Stimulated activated CD4-positive, alpha-beta T cell treated with anti-CD3 and anti-CD28 coated beads, Interleukin-1b, Interleukin-23, amount 100 ng/mL, for 48 hours (primary cell): ENCODE measurements at regions not wholly inside any gene's neighbourhood (a gene's known extent, or its start where the extent isn't known, plus 50 kb on each side); places are given as distances from the start of the nearest gene placed in this dataset.

Experiments used
- DNase-seq: peaks from one replicate; pipeline ENCODE4 v3.0.0-alpha.2; 2020

- no peak for DNase-seq
Measured at GRCh38 chr1:79604490-79605198, 598.1 kb upstream of the ADGRL4 start.

- no peak for DNase-seq
Measured at GRCh38 chr1:79603843-79604242, 597.3 kb upstream of the ADGRL4 start.

- no peak for DNase-seq
Measured at GRCh38 chr1:79599257-79599656, 592.7 kb upstream of the ADGRL4 start.

GRCh38 chr1:79595931-79596330 lies 589.4 kb upstream of the ADGRL4 start:
- no peak for DNase-seq

- DNase-seq, result no peak
Measured at GRCh38 chr1:79594121-79594698, 587.7 kb upstream of the ADGRL4 start.

- no peak for DNase-seq
Measured at GRCh38 chr1:79592707-79593106, 586.2 kb upstream of the ADGRL4 start.

GRCh38 chr1:79588719-79589118 lies 582.2 kb upstream of the ADGRL4 start:
- no peak for DNase-seq

- DNase-seq, result no peak
Measured at GRCh38 chr1:79587229-79587628, 580.7 kb upstream of the ADGRL4 start.

- no peak for DNase-seq
Measured at GRCh38 chr1:79585801-79586200, 579.3 kb upstream of the ADGRL4 start.

GRCh38 chr1:79575424-79575823 lies 568.9 kb upstream of the ADGRL4 start:
- DNase-seq, result no peak

GRCh38 chr1:79568411-79568810 lies 561.9 kb upstream of the ADGRL4 start:
- no peak for DNase-seq

GRCh38 chr1:79561521-79561978 lies 555.0 kb upstream of the ADGRL4 start:
- DNase-seq, result no peak

- no peak for DNase-seq
Measured at GRCh38 chr1:79556189-79556588, 549.7 kb upstream of the ADGRL4 start.

- no peak for DNase-seq
Measured at GRCh38 chr1:79554688-79555087, 548.2 kb upstream of the ADGRL4 start.

GRCh38 chr1:79551321-79551720 lies 544.8 kb upstream of the ADGRL4 start:
- no peak for DNase-seq

GRCh38 chr1:79550402-79550801 lies 543.9 kb upstream of the ADGRL4 start:
- no peak for DNase-seq

GRCh38 chr1:79549201-79549600 lies 542.7 kb upstream of the ADGRL4 start:
- no peak for DNase-seq

- DNase-seq, result no peak
Measured at GRCh38 chr1:79547514-79547913, 541.0 kb upstream of the ADGRL4 start.

GRCh38 chr1:79543394-79543793 lies 536.9 kb upstream of the ADGRL4 start:
- no peak for DNase-seq

GRCh38 chr1:79539001-79539400 lies 532.5 kb upstream of the ADGRL4 start:
- no peak for DNase-seq

- DNase-seq, result no peak
Measured at GRCh38 chr1:79532555-79532954, 526.0 kb upstream of the ADGRL4 start.

- DNase-seq, result no peak
Measured at GRCh38 chr1:79531790-79532189, 525.3 kb upstream of the ADGRL4 start.

GRCh38 chr1:79530476-79530875 lies 523.9 kb upstream of the ADGRL4 start:
- DNase-seq, result no peak

- DNase-seq, result no peak
Measured at GRCh38 chr1:79530055-79530454, 523.5 kb upstream of the ADGRL4 start.

- no peak for DNase-seq
Measured at GRCh38 chr1:79524126-79524525, 517.6 kb upstream of the ADGRL4 start.
